HG02571 (cell line): ENCODE measurements at regions not wholly inside any gene's neighbourhood (a gene's known extent, or its start where the extent isn't known, plus 50 kb on each side); places are given as distances from the start of the nearest gene placed in this dataset.

Source experiments
- ATAC-seq: cut with Tn5 transposase; IDR thresholded peaks from one replicate; pipeline ENCODE4 v1.9.1; 2021; ENCODE audit warnings: mild to moderate bottlenecking, moderate library complexity; ENCODE audit not compliant: unreplicated experiment

- ATAC-seq, result no peak
These were observed 311.8 kb upstream of the ST6GAL2 start for GRCh38 chr2:107197594-107198294.

GRCh38 chr2:107202962-107203591 lies 317.1 kb upstream of the ST6GAL2 start:
- no peak for ATAC-seq

GRCh38 chr2:107215401-107216350 lies 329.7 kb upstream of the ST6GAL2 start:
- ATAC-seq, result no peak

GRCh38 chr2:107218208-107218607 lies 332.2 kb upstream of the ST6GAL2 start:
- ATAC-seq, result no peak

GRCh38 chr2:107222466-107222865 lies 336.5 kb upstream of the ST6GAL2 start:
- ATAC-seq, result no peak

GRCh38 chr2:107235491-107236254 lies 349.7 kb upstream of the ST6GAL2 start:
- no peak for ATAC-seq

GRCh38 chr2:107242811-107243210 lies 356.8 kb upstream of the ST6GAL2 start:
- ATAC-seq, result no peak

GRCh38 chr2:107248932-107249331 lies 363.0 kb upstream of the ST6GAL2 start:
- ATAC-seq, result no peak

GRCh38 chr2:107255744-107256143 lies 369.8 kb upstream of the ST6GAL2 start:
- no peak for ATAC-seq

- ATAC-seq, result no peak
These were observed 372.8 kb upstream of the ST6GAL2 start for GRCh38 chr2:107258531-107259407.

GRCh38 chr2:107259408-107260195 lies 373.6 kb upstream of the ST6GAL2 start:
- ATAC-seq, result no peak

GRCh38 chr2:107263628-107264027 lies 377.7 kb upstream of the ST6GAL2 start:
- ATAC-seq, result no peak

GRCh38 chr2:107264184-107264583 lies 378.2 kb upstream of the ST6GAL2 start:
- ATAC-seq, result no peak

GRCh38 chr2:107266555-107266954 lies 380.6 kb upstream of the ST6GAL2 start:
- no peak for ATAC-seq

- ATAC-seq, result no peak
These were observed 381.1 kb upstream of the ST6GAL2 start for GRCh38 chr2:107267086-107267485.

GRCh38 chr2:107276034-107276433 lies 390.1 kb upstream of the ST6GAL2 start:
- ATAC-seq, result no peak

- no peak for ATAC-seq
These were observed 392.7 kb upstream of the ST6GAL2 start for GRCh38 chr2:107278672-107279071.

- ATAC-seq, result no peak
These were observed 395.7 kb upstream of the ST6GAL2 start for GRCh38 chr2:107281637-107282036.

- no peak for ATAC-seq
These were observed 396.2 kb upstream of the ST6GAL2 start for GRCh38 chr2:107282135-107282534.
